C4-2B (cell line): ENCODE measurements at regions not wholly inside any gene's neighbourhood (a gene's known extent, or its start where the extent isn't known, plus 50 kb on each side); places are given as distances from the start of the nearest gene placed in this dataset.

Source experiments
- CTCF ChIP-seq: fragments of 450-650 bp; conservative IDR thresholded peaks from 2 replicates; pipeline ENCODE4 v1.5.1; 2017; ENCODE audit warnings: mild to moderate bottlenecking
- ZFX ChIP-seq: fragments of 450-650 bp; IDR thresholded peaks from 2 replicates; pipeline ENCODE4 v1.6.1; 2017

GRCh38 chr6:140559458-140559857, 1185.0 kb upstream of the CITED2 start:
- TF ChIP-seq CTCF (no peak), ZFX (no peak)
